ENCODE measurements at regions not wholly inside any gene's neighbourhood (a gene's known extent, or its start where the extent isn't known, plus 50 kb on each side); places are given as distances from the start of the nearest gene placed in this dataset.

DNA sequence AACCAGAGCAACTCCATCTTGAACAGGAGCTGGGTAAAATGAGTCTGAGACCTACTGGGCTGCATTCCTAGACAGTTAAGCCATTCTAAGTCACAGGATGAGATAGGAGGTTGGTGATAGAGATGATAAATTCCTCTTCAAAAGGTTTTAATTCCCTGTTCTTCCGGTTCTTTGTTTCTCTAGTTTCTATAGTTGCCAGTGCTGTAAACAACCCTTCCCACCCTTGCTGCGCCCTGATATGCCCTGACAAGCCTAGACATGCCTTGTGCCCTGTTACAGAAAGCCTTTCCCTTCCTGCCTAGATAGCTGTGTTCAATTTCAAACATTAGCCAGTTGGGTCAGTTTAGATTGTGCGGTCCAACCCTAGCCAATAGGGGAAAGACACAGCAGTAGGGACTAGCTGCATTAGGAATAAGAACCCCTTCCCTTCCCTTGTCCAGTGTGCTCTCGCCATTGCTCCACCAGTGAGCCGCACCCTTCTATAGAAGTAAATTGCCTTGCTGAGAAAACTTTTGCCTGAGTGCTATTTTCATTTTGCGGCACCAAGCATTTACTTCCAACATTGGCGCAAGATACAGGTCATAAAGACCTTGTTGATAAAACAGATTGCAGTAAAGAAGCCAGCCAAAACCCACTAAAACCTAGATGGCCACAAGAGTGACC, 52.5 kb upstream of the CCN2 start:
- no peak for DNase-seq (ENCODE audit: low read depth in 4 of 4, low spot score in 3 of 4)
